ENCODE measurements at regions not wholly inside any gene's neighbourhood (a gene's known extent, or its start where the extent isn't known, plus 50 kb on each side); places are given as distances from the start of the nearest gene placed in this dataset.

GRCh38 chr5:77845324-77845646 is 69.1 kb upstream of the TBCA start (continued):
- TF ChIP-seq ARID4B (CRISPR knock-in tag; IDR thresholded peaks at IDR 0.05; ENCODE audit: borderline replicate concordance), result no peak
- no peak for TF ChIP-seq HMGXB4 (CRISPR knock-in tag; IDR thresholded peaks at IDR 0.05)
- TF ChIP-seq ZSCAN18 (CRISPR knock-in tag; IDR thresholded peaks at IDR 0.05), result no peak

- TF ChIP-seq GABPB1 (CRISPR knock-in tag; IDR thresholded peaks at IDR 0.05) (no peak), ZNF232 (CRISPR knock-in tag; IDR thresholded peaks at IDR 0.05) (no peak), SMAD3 (CRISPR knock-in tag; IDR thresholded peaks at IDR 0.05; ENCODE audit: borderline replicate concordance) (no peak)
- Mint-ChIP-seq H3K9me3 (no peaks in the 10 kb centered on the region), H3K4me1 (peaks cover 41% of the 10 kb centered on the region), H3K36me3 (no peaks in the 10 kb centered on the region), H3K27ac (no peak overlapping the region), H3K27me3 (ENCODE audit: low read depth) (peaks cover 100% of the 10 kb centered on the region), H3K4me3 (peak overlapping the region; percentile 58)
- DNase-seq (ENCODE audit: low spot score) (no peak), ATAC-seq (no peak)
- POLR2A ChIA-PET, result interaction anchor here (1.7 kb wide), 1 partner anchor 70 kb away, joined by 4 read pairs; no protein-coding TSS in a partner anchor
- CTCF ChIA-PET, result interaction anchor here (1.0 kb wide), 1 partner anchor 17 kb away, joined by 4 read pairs; no protein-coding TSS in a partner anchor
Measured at GRCh38 chr5:77844623-77845323, 68.6 kb upstream of the TBCA start.

GRCh38 chr5:77844373-77844622 is 68.2 kb upstream of the TBCA start:
- Mint-ChIP-seq H3K27ac (no peak overlapping the region), H3K4me1 (peaks cover 36% of the 10 kb centered on the region), H3K27me3 (ENCODE audit: low read depth) (peaks cover 100% of the 10 kb centered on the region), H3K36me3 (no peaks in the 10 kb centered on the region), H3K4me3 (peak overlapping the region; percentile 58), H3K9me3 (no peaks in the 10 kb centered on the region)
- ChIA-PET CTCF (interaction anchor here (1.0 kb wide), 1 partner anchor 17 kb away, joined by 4 read pairs; no protein-coding TSS in a partner anchor), POLR2A (interaction anchor here (1.7 kb wide), 1 partner anchor 69 kb away, joined by 4 read pairs; no protein-coding TSS in a partner anchor)
- no peak for DNase-seq (ENCODE audit: low spot score)
- ATAC-seq, result no peak
- TF ChIP-seq PRRX2 (CRISPR knock-in tag; IDR thresholded peaks at IDR 0.05) (no peak), KAT7 (CRISPR knock-in tag; IDR thresholded peaks at IDR 0.05; ENCODE audit: borderline replicate concordance) (no peak), NFE2L1 (CRISPR knock-in tag; IDR thresholded peaks at IDR 0.05) (no peak), MLX (CRISPR knock-in tag; IDR thresholded peaks at IDR 0.05) (no peak), TEAD4 (CRISPR knock-in tag; IDR thresholded peaks at IDR 0.05) (no peak), ERG (CRISPR knock-in tag; IDR thresholded peaks at IDR 0.05) (no peak), ATF6 (CRISPR knock-in tag; IDR thresholded peaks at IDR 0.05) (no peak), FOXK1 (CRISPR knock-in tag; IDR thresholded peaks at IDR 0.05) (no peak), CBFB (CRISPR knock-in tag; IDR thresholded peaks at IDR 0.05; ENCODE audit: low read depth) (no peak), ELF4 (CRISPR knock-in tag; IDR thresholded peaks at IDR 0.05; ENCODE audit: low read depth) (no peak), AFF4 (CRISPR knock-in tag; IDR thresholded peaks at IDR 0.05; ENCODE audit: borderline replicate concordance) (no peak), CREM (CRISPR knock-in tag; IDR thresholded peaks at IDR 0.05) (no peak)
